ENCODE measurements at regions not wholly inside any gene's neighbourhood (a gene's known extent, or its start where the extent isn't known, plus 50 kb on each side); places are given as distances from the start of the nearest gene placed in this dataset.

DNA sequence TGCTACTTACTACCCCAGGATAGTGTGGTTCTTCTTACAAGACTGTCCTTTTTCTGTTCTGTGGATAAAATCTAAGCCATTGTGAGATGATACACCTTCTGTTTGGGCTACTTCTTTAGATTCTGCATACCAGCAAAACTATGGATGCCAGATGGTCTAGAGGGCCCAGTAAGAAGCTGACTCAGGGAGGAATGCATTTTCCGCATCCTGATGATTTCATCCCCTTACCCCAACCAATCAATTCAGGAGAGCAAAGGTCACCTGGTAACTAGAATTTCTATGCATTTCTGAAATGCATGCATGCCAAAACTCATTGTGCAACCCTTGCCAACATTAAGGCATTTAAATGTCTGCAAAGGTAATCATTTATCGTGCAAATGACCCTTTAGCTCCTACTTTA is 285.7 kb upstream of the ZP4 start:
- TF ChIP-seq CTCF (conservative IDR thresholded peaks at IDR 0.05; ENCODE audit: low read length) (no peak), EZH2phosphoT487 (IDR thresholded peaks at IDR 0.05; ENCODE audit: borderline replicate concordance, low read depth, low read length) (no peak)

Measured in OCI-LY7 (cell line).